ENCODE measurements at regions not wholly inside any gene's neighbourhood (a gene's known extent, or its start where the extent isn't known, plus 50 kb on each side); places are given as distances from the start of the nearest gene placed in this dataset.

- H3K36me3 ChIP-seq: peaks cover 0 to 6% (median 0%) of the 10 kb centered on the region in 3 donors
- H3K4me3 ChIP-seq: no peak overlapping the region
- no peaks in the 10 kb centered on the region for H3K27me3 ChIP-seq
- no peak overlapping the region for H3K27ac ChIP-seq
- H3K4me1 ChIP-seq: no peaks in the 10 kb centered on the region
- no peak for TF ChIP-seq CTCF (IDR thresholded peaks at IDR 0.05)
- DNase-seq (ENCODE audit: low spot score in 2 of 2): no peak
- peaks cover 0 to 29% (median 3%) of the 10 kb centered on the region in 4 donors for H3K9me3 ChIP-seq
- 93 to 95% methylated on average over 13 of the region's 13 CpGs for WGBS, 2 donors
Measured at GRCh38 chr11:70490208-70490607, 91.9 kb downstream of the CTTN start.

- DNase-seq (ENCODE audit: low spot score in 2 of 2): no peak
- no peak overlapping the region for H3K27ac ChIP-seq
- TF ChIP-seq CTCF (IDR thresholded peaks at IDR 0.05) (no peak), EP300 (IDR thresholded peaks at IDR 0.05) (no peak), POLR2A (IDR thresholded peaks at IDR 0.05) (no peak)
- peaks cover 0 to 6% (median 0%) of the 10 kb centered on the region in 3 donors for H3K36me3 ChIP-seq
- H3K4me3 ChIP-seq: no peak overlapping the region
- H3K4me1 ChIP-seq: no peaks in the 10 kb centered on the region
- peaks cover 0 to 29% (median 3%) of the 10 kb centered on the region in 4 donors for H3K9me3 ChIP-seq
- 87 to 91% methylated on average over 7 of the region's 8 CpGs for WGBS, 2 donors
- no peaks in the 10 kb centered on the region for H3K27me3 ChIP-seq
Measured at GRCh38 chr11:70490723-70491558, 92.6 kb downstream of the CTTN start.

- WGBS, 2 donors: 94 to 95% methylated on average over 28 to 30 of the region's 30 CpGs
- peaks cover 0 to 29% (median 3%) of the 10 kb centered on the region in 4 donors for H3K9me3 ChIP-seq
- no peaks in the 10 kb centered on the region for H3K27me3 ChIP-seq
- no peaks in the 10 kb centered on the region for H3K4me1 ChIP-seq
- H3K27ac ChIP-seq: no peak overlapping the region
- TF ChIP-seq CTCF (IDR thresholded peaks at IDR 0.05) (no peak), EP300 (IDR thresholded peaks at IDR 0.05) (no peak), POLR2A (IDR thresholded peaks at IDR 0.05) (no peak)
- H3K4me3 ChIP-seq: no peak overlapping the region
- peaks cover 0 to 6% (median 0%) of the 10 kb centered on the region in 3 donors for H3K36me3 ChIP-seq
- no peak for DNase-seq (ENCODE audit: low spot score in 2 of 2)
Measured at GRCh38 chr11:70491696-70492472, 93.6 kb downstream of the CTTN start.

GRCh38 chr11:70493089-70493474 is 94.8 kb downstream of the CTTN start:
- Histone ChIP-seq H3K36me3 (peaks cover 0 to 6% (median 0%) of the 10 kb centered on the region in 3 donors), H3K27me3 (no peaks in the 10 kb centered on the region), H3K4me1 (no peaks in the 10 kb centered on the region), H3K27ac (no peak overlapping the region), H3K4me3 (no peak overlapping the region), H3K9me3 (peaks cover 0 to 29% (median 3%) of the 10 kb centered on the region in 4 donors)
- TF ChIP-seq CTCF (IDR thresholded peaks at IDR 0.05) (no peak), POLR2A (IDR thresholded peaks at IDR 0.05) (no peak), EP300 (IDR thresholded peaks at IDR 0.05) (no peak)
- WGBS, 2 donors: 32 to 43% methylated on average over 3 of the region's 3 CpGs
- DNase-seq (ENCODE audit: low spot score in 2 of 2): no peak

- no peaks in the 10 kb centered on the region for H3K27me3 ChIP-seq
- H3K36me3 ChIP-seq: peaks cover 0 to 6% (median 0%) of the 10 kb centered on the region in 3 donors
- TF ChIP-seq CTCF (IDR thresholded peaks at IDR 0.05) (no peak), EP300 (IDR thresholded peaks at IDR 0.05) (no peak), POLR2A (IDR thresholded peaks at IDR 0.05) (no peak)
- 87 to 93% methylated on average over 5 to 8 of the region's 8 CpGs for WGBS, 2 donors
- DNase-seq (ENCODE audit: low spot score in 2 of 2): no peak
- no peak overlapping the region for H3K4me3 ChIP-seq
- peaks cover 0 to 29% (median 3%) of the 10 kb centered on the region in 4 donors for H3K9me3 ChIP-seq
- H3K4me1 ChIP-seq: no peaks in the 10 kb centered on the region
- no peak overlapping the region for H3K27ac ChIP-seq
Measured at GRCh38 chr11:70493891-70494290, 95.6 kb downstream of the CTTN start.
